Spinal cord (tissue), 9 donors: ENCODE measurements at regions not wholly inside any gene's neighbourhood (a gene's known extent, or its start where the extent isn't known, plus 50 kb on each side); places are given as distances from the start of the nearest gene placed in this dataset.

Experiments
- DNase-seq, 6 donors: peaks; one replicate each; pipeline versions ENCODE4 v3.0.0 to v3.0.0-alpha.2; 2013 to 2015; ENCODE audit warnings: low spot score in 6 of 6, low read depth in 4 of 6
- H3K27ac ChIP-seq: one replicate; pipeline ENCODE4 v1.5.1; 2013; ENCODE audit warnings: low read depth, low read length, control low read depth
- H3K27me3 ChIP-seq: one replicate; pipeline ENCODE4 v1.6.1; 2013; ENCODE audit warnings: low read length; ENCODE audit not compliant: control insufficient read depth, insufficient read depth
- H3K36me3 ChIP-seq: one replicate; pipeline ENCODE4 v1.6.1; 2013; ENCODE audit warnings: low read length; ENCODE audit not compliant: control insufficient read depth, insufficient read depth
- H3K4me1 ChIP-seq: one replicate; pipeline ENCODE4 v1.6.1; 2013; ENCODE audit warnings: low read length; ENCODE audit not compliant: control insufficient read depth, insufficient read depth
- H3K4me3 ChIP-seq: one replicate; pipeline ENCODE4 v1.5.1; 2013; ENCODE audit warnings: low read depth, low read length, control low read depth
- H3K9me3 ChIP-seq: one replicate; pipeline ENCODE4 v1.6.1; 2013; ENCODE audit warnings: low read length; ENCODE audit not compliant: control insufficient read depth, insufficient read depth
- WGBS: methylation state at CpG from one replicate; pipeline ENCODE4 v1.1.5; 2013; ENCODE audit warnings: missing lambda C conversion rate; ENCODE audit not compliant: insufficient coverage; 5-methylcytosine and 5-hydroxymethylcytosine counted together
- donor health status: healthy.

- WGBS: 100% methylated on average over 2 of the region's 2 CpGs
- Histone ChIP-seq H3K4me1 (no peaks in the 10 kb centered on the region), H3K9me3 (no peaks in the 10 kb centered on the region), H3K27ac (no peak overlapping the region), H3K36me3 (no peaks in the 10 kb centered on the region), H3K27me3 (no peaks in the 10 kb centered on the region), H3K4me3 (no peak overlapping the region)
- DNase-seq: no peak
These were observed 847.1 kb upstream of the MBL2 start for GRCh38 chr10:53619671-53620070.

GRCh38 chr10:53607691-53608090 lies 835.1 kb upstream of the MBL2 start:
- H3K4me1 ChIP-seq: no peaks in the 10 kb centered on the region
- H3K9me3 ChIP-seq: no peaks in the 10 kb centered on the region
- no peaks in the 10 kb centered on the region for H3K36me3 ChIP-seq
- H3K4me3 ChIP-seq: no peak overlapping the region
- H3K27me3 ChIP-seq: no peaks in the 10 kb centered on the region
- no peak overlapping the region for H3K27ac ChIP-seq
- no peak for DNase-seq
- no CpG with 5 or more reads among the region's 3 CpGs for WGBS

- Histone ChIP-seq H3K36me3 (no peaks in the 10 kb centered on the region), H3K4me3 (no peak overlapping the region), H3K27ac (no peak overlapping the region), H3K4me1 (no peaks in the 10 kb centered on the region), H3K9me3 (no peaks in the 10 kb centered on the region), H3K27me3 (no peaks in the 10 kb centered on the region)
- 71% methylated on average over 1 of the region's 3 CpGs for WGBS
- no peak for DNase-seq
These were observed 834.4 kb upstream of the MBL2 start for GRCh38 chr10:53606981-53607380.

- Histone ChIP-seq H3K4me1 (no peaks in the 10 kb centered on the region), H3K27me3 (no peaks in the 10 kb centered on the region), H3K9me3 (no peaks in the 10 kb centered on the region), H3K36me3 (no peaks in the 10 kb centered on the region), H3K27ac (no peak overlapping the region), H3K4me3 (no peak overlapping the region)
- peak; percentile 7 to 81 (median 30) for DNase-seq
- WGBS: no CpG with 5 or more reads among the region's 11 CpGs
These were observed 828.8 kb upstream of the MBL2 start for GRCh38 chr10:53601260-53601875.

GRCh38 chr10:53598914-53599313 lies 826.3 kb upstream of the MBL2 start:
- no peaks in the 10 kb centered on the region for H3K27me3 ChIP-seq
- WGBS: no CpG with 5 or more reads among the region's 2 CpGs

GRCh38 chr10:53597835-53598251 lies 825.3 kb upstream of the MBL2 start:
- no CpG with 5 or more reads among the region's 2 CpGs for WGBS

More at GRCh38 chr10:53598914-53599313, 826.3 kb upstream of the MBL2 start:
- Histone ChIP-seq H3K36me3 (no peaks in the 10 kb centered on the region), H3K9me3 (no peaks in the 10 kb centered on the region), H3K27ac (no peak overlapping the region), H3K4me3 (no peak overlapping the region), H3K4me1 (no peaks in the 10 kb centered on the region)
- no peak for DNase-seq

GRCh38 chr10:53580465-53580864 lies 807.9 kb upstream of the MBL2 start:
- H3K27ac ChIP-seq: no peak overlapping the region
- DNase-seq: no peak
- no CpG with 5 or more reads among the region's 2 CpGs for WGBS
- no peaks in the 10 kb centered on the region for H3K36me3 ChIP-seq
- no peaks in the 10 kb centered on the region for H3K4me1 ChIP-seq
- no peaks in the 10 kb centered on the region for H3K27me3 ChIP-seq
- no peak overlapping the region for H3K4me3 ChIP-seq
- no peaks in the 10 kb centered on the region for H3K9me3 ChIP-seq

More at GRCh38 chr10:53597835-53598251, 825.3 kb upstream of the MBL2 start:
- Histone ChIP-seq H3K9me3 (no peaks in the 10 kb centered on the region), H3K4me1 (no peaks in the 10 kb centered on the region), H3K27ac (no peak overlapping the region), H3K4me3 (no peak overlapping the region), H3K36me3 (no peaks in the 10 kb centered on the region), H3K27me3 (no peaks in the 10 kb centered on the region)
- DNase-seq: no peak

GRCh38 chr10:53579773-53580172 lies 807.2 kb upstream of the MBL2 start:
- Histone ChIP-seq H3K9me3 (no peaks in the 10 kb centered on the region), H3K4me3 (no peak overlapping the region), H3K4me1 (no peaks in the 10 kb centered on the region), H3K27ac (no peak overlapping the region), H3K27me3 (no peaks in the 10 kb centered on the region), H3K36me3 (no peaks in the 10 kb centered on the region)
- no peak for DNase-seq
- WGBS: no CpG with 5 or more reads among the region's 1 CpG

GRCh38 chr10:53574024-53574423 lies 801.4 kb upstream of the MBL2 start:
- Histone ChIP-seq H3K27me3 (no peaks in the 10 kb centered on the region), H3K4me1 (no peaks in the 10 kb centered on the region), H3K9me3 (no peaks in the 10 kb centered on the region), H3K4me3 (no peak overlapping the region), H3K27ac (no peak overlapping the region), H3K36me3 (no peaks in the 10 kb centered on the region)
- no CpG with 5 or more reads among the region's 3 CpGs for WGBS
- DNase-seq: no peak

- no peak overlapping the region for H3K27ac ChIP-seq
These were observed 800.9 kb upstream of the MBL2 start for GRCh38 chr10:53573498-53573897.

More at GRCh38 chr10:53573498-53573897, 800.9 kb upstream of the MBL2 start:
- Histone ChIP-seq H3K9me3 (no peaks in the 10 kb centered on the region), H3K4me1 (no peaks in the 10 kb centered on the region), H3K36me3 (no peaks in the 10 kb centered on the region), H3K27me3 (no peaks in the 10 kb centered on the region), H3K4me3 (no peak overlapping the region)
- no peak for DNase-seq
